ENCODE measurements at regions not wholly inside any gene's neighbourhood (a gene's known extent, or its start where the extent isn't known, plus 50 kb on each side); places are given as distances from the start of the nearest gene placed in this dataset.

DNA sequence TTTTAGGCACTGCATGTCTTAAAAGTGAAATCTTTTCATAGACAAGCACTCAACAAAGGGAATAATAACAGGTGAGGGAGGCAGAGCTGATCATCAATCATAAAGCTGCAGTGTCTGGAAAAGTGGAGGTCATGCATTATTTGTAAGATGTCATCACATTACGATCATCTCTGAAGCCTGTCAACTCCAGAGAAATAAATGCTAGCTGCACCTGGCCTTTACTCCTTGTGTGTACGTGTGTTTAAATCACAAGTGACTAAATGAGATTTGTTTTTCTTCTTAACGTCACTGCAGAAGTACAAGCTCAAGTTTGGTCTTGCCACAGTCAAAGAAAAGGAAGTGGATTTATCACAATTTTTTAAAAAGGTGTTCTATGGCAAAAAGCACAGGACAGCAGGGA, 275.5 kb upstream of the SGK1 start:
- Histone ChIP-seq H3K27ac (ENCODE audit: low read depth, low read length, severe bottlenecking) (no peak overlapping the region), H3K9me3 (ENCODE audit: control insufficient read depth, low read length) (no peaks in the 10 kb centered on the region), H3K4me1 (ENCODE audit: control insufficient read depth, insufficient read depth, low read length, poor library complexity, severe bottlenecking) (peaks cover 6% of the 10 kb centered on the region), H3K36me3 (ENCODE audit: control insufficient read depth, insufficient read depth, low read length) (no peaks in the 10 kb centered on the region), H3K4me3 (ENCODE audit: extremely low read depth, insufficient read depth, low read length, poor library complexity, severe bottlenecking) (no peak overlapping the region)
- 97 to 100% methylated on average over 2 to 3 of the region's 3 CpGs for WGBS, 2 experiments (ENCODE audit: insufficient coverage in 2 of 2)

DNA sequence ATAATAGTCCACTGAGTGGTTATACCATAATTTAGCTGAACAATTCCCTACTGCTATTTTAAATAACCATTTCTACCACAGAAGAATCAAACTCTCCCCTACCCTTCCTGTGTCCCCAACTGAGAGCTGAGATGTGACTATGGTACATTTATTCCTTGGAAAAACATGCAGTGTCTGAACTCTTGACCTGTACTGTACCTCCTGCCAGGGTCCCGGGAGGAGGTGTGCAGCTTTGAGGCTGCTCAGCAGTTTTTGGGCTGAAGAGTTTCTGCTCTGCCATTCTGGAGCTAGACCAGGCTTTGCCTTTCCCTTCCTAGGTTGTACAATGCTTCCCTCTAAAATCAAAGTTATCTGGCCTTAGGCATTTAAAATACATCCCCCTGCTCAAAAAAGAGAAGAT, 275.1 kb upstream of the SGK1 start:
- Histone ChIP-seq H3K9me3 (ENCODE audit: control insufficient read depth, low read length) (no peaks in the 10 kb centered on the region), H3K36me3 (ENCODE audit: control insufficient read depth, insufficient read depth, low read length) (no peaks in the 10 kb centered on the region), H3K4me3 (ENCODE audit: extremely low read depth, insufficient read depth, low read length, poor library complexity, severe bottlenecking) (no peak overlapping the region), H3K4me1 (ENCODE audit: control insufficient read depth, insufficient read depth, low read length, poor library complexity, severe bottlenecking) (peaks cover 6% of the 10 kb centered on the region), H3K27ac (ENCODE audit: low read depth, low read length, severe bottlenecking) (no peak overlapping the region)
- 89% methylated on average over 1 of the region's 1 CpG; no CpG with 5 or more reads in 1 of the 2 experiments for WGBS, 2 experiments (ENCODE audit: insufficient coverage in 2 of 2)

DNA sequence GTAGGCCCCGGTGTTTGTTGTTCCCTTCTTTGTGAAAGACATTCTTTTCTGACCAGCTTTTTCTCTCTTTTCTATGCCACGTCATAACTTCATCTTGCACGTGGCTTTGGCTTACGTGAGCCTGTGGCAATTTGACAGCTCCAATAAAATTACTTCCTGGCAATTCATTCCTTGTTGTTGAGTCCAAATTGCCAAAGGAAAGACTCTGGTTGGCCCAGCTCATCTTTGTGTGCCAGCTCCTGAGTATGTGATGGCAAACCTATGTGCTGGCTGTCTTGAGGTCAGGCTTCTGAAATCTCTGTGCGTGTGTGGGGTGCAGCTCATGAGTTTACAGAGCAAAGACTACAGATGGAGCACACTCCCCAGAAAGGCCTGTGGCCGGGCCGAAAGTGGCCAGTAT, 272.5 kb upstream of the SGK1 start:
- peaks cover 6% of the 10 kb centered on the region for H3K4me1 ChIP-seq (ENCODE audit: control insufficient read depth, insufficient read depth, low read length, poor library complexity, severe bottlenecking)
- H3K36me3 ChIP-seq (ENCODE audit: control insufficient read depth, insufficient read depth, low read length) = no peaks in the 10 kb centered on the region
- H3K4me3 ChIP-seq (ENCODE audit: extremely low read depth, insufficient read depth, low read length, poor library complexity, severe bottlenecking) = no peak overlapping the region
- H3K9me3 ChIP-seq (ENCODE audit: control insufficient read depth, low read length) = no peaks in the 10 kb centered on the region
- WGBS, 2 experiments (ENCODE audit: insufficient coverage in 2 of 2) = 94 to 95% methylated on average over 5 of the region's 7 CpGs
- H3K27ac ChIP-seq (ENCODE audit: low read depth, low read length, severe bottlenecking) = no peak overlapping the region

DNA sequence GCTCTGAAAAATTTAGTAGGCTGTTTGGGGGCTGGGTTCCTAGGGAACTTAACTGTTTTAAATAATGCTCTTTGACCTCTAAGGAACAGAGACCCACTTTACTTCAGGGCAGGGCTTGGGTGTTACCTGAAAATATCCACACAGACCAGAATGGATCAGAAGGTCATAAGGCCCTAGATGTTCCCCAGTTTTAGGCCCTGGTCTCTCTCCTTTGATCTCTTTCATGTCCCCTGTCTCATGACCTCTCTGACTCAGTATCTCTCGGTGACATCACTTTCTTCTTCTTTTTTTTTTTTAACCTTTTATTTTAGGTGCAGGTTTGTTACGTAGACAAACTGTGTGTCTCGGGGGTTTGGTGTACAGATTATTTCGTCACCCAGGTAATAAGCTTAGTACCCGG, 272.1 kb upstream of the SGK1 start:
- Histone ChIP-seq H3K27ac (ENCODE audit: low read depth, low read length, severe bottlenecking) (no peak overlapping the region), H3K4me3 (ENCODE audit: extremely low read depth, insufficient read depth, low read length, poor library complexity, severe bottlenecking) (no peak overlapping the region), H3K36me3 (ENCODE audit: control insufficient read depth, insufficient read depth, low read length) (no peaks in the 10 kb centered on the region), H3K4me1 (ENCODE audit: control insufficient read depth, insufficient read depth, low read length, poor library complexity, severe bottlenecking) (peaks cover 6% of the 10 kb centered on the region), H3K9me3 (ENCODE audit: control insufficient read depth, low read length) (no peaks in the 10 kb centered on the region)
- WGBS, 2 experiments (ENCODE audit: insufficient coverage in 2 of 2) = 84 to 97% methylated on average over 3 to 5 of the region's 5 CpGs

DNA sequence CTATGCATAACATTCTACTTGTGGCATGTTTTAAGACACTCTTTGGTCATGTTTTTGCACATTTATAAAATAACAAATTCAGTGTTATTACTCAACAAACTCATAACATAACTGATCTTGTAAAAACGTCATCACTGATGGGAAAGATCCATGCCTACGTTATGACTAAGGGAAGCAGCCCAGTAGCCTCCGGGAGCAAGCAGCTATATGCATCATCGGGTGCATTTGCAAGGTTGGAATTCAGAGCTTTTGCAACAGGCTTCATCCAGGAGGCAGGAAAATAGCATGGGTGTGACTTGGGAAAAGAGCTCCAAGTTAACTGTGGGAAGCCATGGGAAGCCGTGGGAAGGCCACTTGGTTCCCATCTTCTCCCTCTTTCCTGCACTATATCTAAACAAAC, 271.6 kb upstream of the SGK1 start:
- Histone ChIP-seq H3K9me3 (ENCODE audit: control insufficient read depth, low read length) (no peaks in the 10 kb centered on the region), H3K27ac (ENCODE audit: low read depth, low read length, severe bottlenecking) (no peak overlapping the region), H3K36me3 (ENCODE audit: control insufficient read depth, insufficient read depth, low read length) (no peaks in the 10 kb centered on the region), H3K4me3 (ENCODE audit: extremely low read depth, insufficient read depth, low read length, poor library complexity, severe bottlenecking) (no peak overlapping the region), H3K4me1 (ENCODE audit: control insufficient read depth, insufficient read depth, low read length, poor library complexity, severe bottlenecking) (peaks cover 6% of the 10 kb centered on the region)
- 47 to 51% methylated on average over 4 to 5 of the region's 5 CpGs for WGBS, 2 experiments (ENCODE audit: insufficient coverage in 2 of 2)

DNA sequence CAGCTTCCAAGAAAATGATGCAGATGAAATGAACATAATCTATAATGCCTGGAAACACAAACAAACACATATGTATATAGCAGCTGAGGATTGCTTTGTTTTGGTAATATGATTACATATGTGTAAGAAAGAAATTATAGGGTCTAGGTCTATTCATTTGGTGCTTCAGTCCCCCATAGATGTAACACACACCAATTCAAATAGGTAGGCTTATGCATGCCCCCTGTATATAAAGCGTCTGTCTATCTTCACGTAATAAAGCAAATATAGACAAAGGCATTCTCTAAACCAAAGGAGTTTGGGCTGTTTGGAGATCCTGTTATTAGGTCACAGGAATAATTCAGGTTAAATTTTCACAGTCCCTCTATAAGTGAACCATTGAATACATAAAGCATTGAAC, 270.4 kb upstream of the SGK1 start:
- H3K9me3 ChIP-seq (ENCODE audit: control insufficient read depth, low read length) = no peaks in the 10 kb centered on the region
- H3K27ac ChIP-seq (ENCODE audit: low read depth, low read length, severe bottlenecking) = no peak overlapping the region
- H3K4me1 ChIP-seq (ENCODE audit: control insufficient read depth, insufficient read depth, low read length, poor library complexity, severe bottlenecking) = peaks cover 6% of the 10 kb centered on the region
- H3K4me3 ChIP-seq (ENCODE audit: extremely low read depth, insufficient read depth, low read length, poor library complexity, severe bottlenecking) = no peak overlapping the region
- no CpG with 5 or more reads among the region's 2 CpGs for WGBS, 2 experiments (ENCODE audit: insufficient coverage in 2 of 2)
- no peaks in the 10 kb centered on the region for H3K36me3 ChIP-seq (ENCODE audit: control insufficient read depth, insufficient read depth, low read length)

DNA sequence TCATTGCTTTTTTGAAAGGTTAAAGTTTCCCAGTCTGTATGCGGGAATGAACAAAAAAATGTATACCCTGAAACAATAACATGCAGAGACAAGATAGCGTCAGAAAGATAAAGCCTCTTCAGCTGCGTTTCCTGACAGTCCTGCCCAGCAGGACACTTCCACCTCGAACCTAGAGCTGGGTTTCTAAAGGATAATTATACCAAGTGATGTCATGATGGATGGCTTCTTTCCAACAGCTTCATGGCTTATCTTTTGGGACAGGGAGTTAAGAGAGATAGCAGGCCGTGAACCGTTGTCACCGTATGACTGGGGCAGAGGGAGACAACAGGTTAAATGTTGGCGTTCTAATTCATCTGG, 267.6 kb upstream of the SGK1 start:
- WGBS, 2 experiments (ENCODE audit: insufficient coverage in 2 of 2) = 75 to 82% methylated on average over 4 to 6 of the region's 8 CpGs
- no peak overlapping the region for H3K27ac ChIP-seq (ENCODE audit: low read depth, low read length, severe bottlenecking)
- H3K36me3 ChIP-seq (ENCODE audit: control insufficient read depth, insufficient read depth, low read length) = no peaks in the 10 kb centered on the region
- H3K4me3 ChIP-seq (ENCODE audit: extremely low read depth, insufficient read depth, low read length, poor library complexity, severe bottlenecking) = no peak overlapping the region
- no peaks in the 10 kb centered on the region for H3K9me3 ChIP-seq (ENCODE audit: control insufficient read depth, low read length)
- H3K4me1 ChIP-seq (ENCODE audit: control insufficient read depth, insufficient read depth, low read length, poor library complexity, severe bottlenecking) = peaks cover 6% of the 10 kb centered on the region

DNA sequence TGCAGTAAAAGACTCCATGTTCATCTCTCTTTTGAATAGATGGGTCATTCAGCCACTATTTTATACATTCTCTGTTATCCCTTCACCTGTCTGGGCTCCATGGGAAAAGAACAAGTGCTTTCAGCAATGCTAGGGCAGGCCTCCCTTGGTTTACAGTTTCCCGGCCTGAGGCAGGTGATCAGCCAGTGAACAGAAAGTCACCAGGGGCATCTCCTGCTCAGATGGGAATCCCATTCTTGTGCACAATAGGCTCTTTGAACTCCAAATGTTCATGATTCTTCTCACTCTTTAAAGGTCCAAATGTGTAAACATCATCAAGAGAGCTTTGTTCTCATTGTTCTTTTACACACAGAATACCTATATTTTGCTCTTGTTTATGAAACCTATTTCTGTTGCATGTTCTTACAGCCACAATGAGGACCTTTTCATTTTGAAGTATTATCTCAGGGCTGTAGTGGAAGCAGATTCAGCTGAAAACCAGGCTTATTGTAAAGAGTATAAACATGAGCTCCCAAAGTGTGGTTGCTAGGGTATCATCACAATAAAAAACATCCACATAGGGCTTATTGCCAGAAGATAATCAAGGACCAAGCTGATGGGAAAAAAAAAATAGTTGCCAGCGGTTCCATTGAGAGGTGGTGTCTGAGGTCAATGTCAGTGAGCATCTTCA, 267.1 kb upstream of the SGK1 start:
- Histone ChIP-seq H3K27ac (ENCODE audit: low read depth, low read length, severe bottlenecking) (no peak overlapping the region), H3K4me3 (ENCODE audit: extremely low read depth, insufficient read depth, low read length, poor library complexity, severe bottlenecking) (no peak overlapping the region), H3K4me1 (ENCODE audit: control insufficient read depth, insufficient read depth, low read length, poor library complexity, severe bottlenecking) (peaks cover 2% of the 10 kb centered on the region), H3K9me3 (ENCODE audit: control insufficient read depth, low read length) (no peaks in the 10 kb centered on the region), H3K36me3 (ENCODE audit: control insufficient read depth, insufficient read depth, low read length) (no peaks in the 10 kb centered on the region)
- 79 to 88% methylated on average over 1 to 2 of the region's 2 CpGs for WGBS, 2 experiments (ENCODE audit: insufficient coverage in 2 of 2)

DNA sequence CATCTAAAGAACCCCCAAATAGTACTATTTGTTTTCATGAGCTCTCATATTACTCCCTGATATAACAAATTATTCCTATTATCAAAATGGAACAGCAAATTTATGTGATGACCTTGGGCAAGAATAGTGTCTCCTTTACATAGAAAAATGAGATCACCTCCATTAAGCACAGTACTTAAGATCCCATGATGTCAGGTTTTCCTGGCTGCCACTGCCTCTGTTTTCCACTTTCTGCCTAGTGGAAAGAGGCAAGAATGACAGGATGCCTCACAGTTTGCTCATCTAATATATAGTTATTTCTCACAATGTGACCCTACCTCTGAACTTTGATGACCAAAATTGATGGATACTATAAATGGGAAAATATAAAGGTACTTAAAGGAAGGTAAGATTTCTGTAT, 260.1 kb upstream of the SGK1 start:
- Histone ChIP-seq H3K4me1 (ENCODE audit: control insufficient read depth, insufficient read depth, low read length, poor library complexity, severe bottlenecking) (no peaks in the 10 kb centered on the region), H3K27ac (ENCODE audit: low read depth, low read length, severe bottlenecking) (no peak overlapping the region), H3K9me3 (ENCODE audit: control insufficient read depth, low read length) (no peaks in the 10 kb centered on the region), H3K36me3 (ENCODE audit: control insufficient read depth, insufficient read depth, low read length) (no peaks in the 10 kb centered on the region), H3K4me3 (ENCODE audit: extremely low read depth, insufficient read depth, low read length, poor library complexity, severe bottlenecking) (no peak overlapping the region)

DNA sequence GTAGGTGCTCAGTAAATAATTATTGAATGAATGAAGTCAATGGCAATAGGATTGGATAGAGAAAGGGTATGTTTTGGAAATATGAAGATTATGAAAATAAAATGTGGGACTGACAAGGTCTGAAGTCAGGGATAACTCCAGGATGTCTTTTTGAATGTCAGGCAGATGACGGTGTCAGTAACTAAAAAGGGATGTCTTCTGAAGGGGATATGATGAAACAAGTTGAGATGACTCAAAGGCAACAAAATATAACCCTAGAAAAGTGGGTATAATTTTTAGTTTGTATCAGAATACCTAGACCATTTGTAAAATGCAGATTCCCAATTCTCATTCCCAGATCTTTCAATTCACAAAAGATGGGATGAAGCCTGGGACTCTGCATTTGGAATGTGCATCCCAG, 257.3 kb upstream of the SGK1 start:
- Histone ChIP-seq H3K4me3 (ENCODE audit: extremely low read depth, insufficient read depth, low read length, poor library complexity, severe bottlenecking) (no peak overlapping the region), H3K9me3 (ENCODE audit: control insufficient read depth, low read length) (no peaks in the 10 kb centered on the region), H3K4me1 (ENCODE audit: control insufficient read depth, insufficient read depth, low read length, poor library complexity, severe bottlenecking) (no peaks in the 10 kb centered on the region), H3K36me3 (ENCODE audit: control insufficient read depth, insufficient read depth, low read length) (no peaks in the 10 kb centered on the region), H3K27ac (ENCODE audit: low read depth, low read length, severe bottlenecking) (no peak overlapping the region)
- 90 to 100% methylated on average over 1 of the region's 1 CpG for WGBS, 2 experiments (ENCODE audit: insufficient coverage in 2 of 2)

DNA sequence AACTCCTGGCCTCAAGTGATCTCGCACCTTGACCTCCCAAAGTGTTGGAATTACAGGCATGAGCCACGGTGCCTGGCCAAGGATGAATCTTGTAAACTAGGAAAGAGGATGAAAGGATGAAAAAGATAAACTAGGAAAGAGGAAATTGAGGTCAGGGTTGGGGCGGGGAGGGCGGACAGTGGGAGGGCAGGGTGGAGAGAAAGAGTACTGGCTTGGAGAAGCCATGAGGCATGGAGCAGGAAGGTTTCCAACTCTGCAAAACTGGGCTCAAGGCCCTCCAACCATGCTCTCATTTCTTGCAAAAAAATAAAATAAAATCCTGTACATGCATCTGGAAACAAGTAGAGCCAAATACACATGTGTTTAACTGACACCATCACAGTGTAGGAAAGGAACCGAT, 256.6 kb upstream of the SGK1 start:
- H3K9me3 ChIP-seq (ENCODE audit: control insufficient read depth, low read length) = no peaks in the 10 kb centered on the region
- H3K36me3 ChIP-seq (ENCODE audit: control insufficient read depth, insufficient read depth, low read length) = no peaks in the 10 kb centered on the region
- H3K4me3 ChIP-seq (ENCODE audit: extremely low read depth, insufficient read depth, low read length, poor library complexity, severe bottlenecking) = no peak overlapping the region
- H3K27ac ChIP-seq (ENCODE audit: low read depth, low read length, severe bottlenecking) = no peak overlapping the region
- no peaks in the 10 kb centered on the region for H3K4me1 ChIP-seq (ENCODE audit: control insufficient read depth, insufficient read depth, low read length, poor library complexity, severe bottlenecking)
- 78 to 86% methylated on average over 4 to 5 of the region's 5 CpGs for WGBS, 2 experiments (ENCODE audit: insufficient coverage in 2 of 2)

All from mesodermal cell (in vitro differentiated cells).